ENCODE measurements at regions not wholly inside any gene's neighbourhood (a gene's known extent, or its start where the extent isn't known, plus 50 kb on each side); places are given as distances from the start of the nearest gene placed in this dataset.
A peak's percentile ranks its signal among the peaks of the same experiment; 100 is the strongest.

DNA sequence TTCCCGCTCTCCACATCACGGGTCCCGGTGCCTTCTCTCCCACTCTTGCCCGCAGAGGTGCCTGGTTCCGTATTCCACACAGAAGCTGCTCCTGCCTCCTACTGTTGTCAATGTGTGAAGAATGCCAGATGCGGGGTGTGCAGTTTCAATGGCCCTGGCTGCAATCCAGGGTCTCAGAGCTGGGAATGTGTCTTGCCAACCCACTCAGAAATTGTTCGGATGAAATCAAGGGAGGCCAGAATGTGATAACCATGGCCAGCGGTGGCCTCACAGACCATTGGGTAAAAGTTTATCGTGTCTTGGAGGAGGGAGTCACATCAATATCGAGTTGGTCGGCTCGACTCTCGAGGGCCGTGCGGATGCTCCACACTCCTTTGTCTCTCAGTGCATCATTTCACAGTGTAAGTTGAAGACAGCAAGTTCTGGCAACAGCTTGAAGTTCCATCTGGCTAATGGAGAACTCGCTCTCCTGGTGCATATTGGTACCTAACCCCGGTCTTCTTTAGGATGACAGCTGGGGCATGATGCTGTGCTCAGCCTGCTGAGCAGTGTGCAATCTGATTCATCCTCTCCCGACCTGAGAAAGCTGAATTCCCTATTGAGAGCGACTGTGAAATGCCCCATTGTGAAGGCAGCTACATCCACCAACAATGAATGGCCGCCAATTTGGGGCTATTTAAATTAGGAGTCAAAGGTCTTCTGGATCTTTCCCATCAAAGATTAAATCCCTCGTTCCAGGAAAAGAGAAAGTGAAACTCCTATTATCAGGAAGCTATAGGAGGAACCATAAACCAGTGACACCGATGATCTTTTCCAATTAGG lies 389.0 kb downstream of the SOX11 start:
- H3K14ac ChIP-seq (ENCODE audit: insufficient read length): no peak overlapping the region
- H4K20me1 ChIP-seq (replicated peaks in 1 of 2; ENCODE audit: control insufficient read depth in 1 of 2, insufficient read depth in 2 of 2, low read length in 2 of 2): no peaks in the 10 kb centered on the region
- H3K27me3 ChIP-seq (replicated peaks in 1 of 4; ENCODE audit: control insufficient read depth in 3 of 4, extremely low read depth in 1 of 4, insufficient read depth in 3 of 4, low read length in 3 of 4): no peaks in the 10 kb centered on the region
- no peak overlapping the region for H4K5ac ChIP-seq (ENCODE audit: insufficient read length, low read depth, low read length)
- 0 out of 2 replicates have a peak overlapping the region, but pooled peaks have one; percentile 28 for H2BK12ac ChIP-seq (ENCODE audit: low read depth, low read length)
- H2AK5ac ChIP-seq (ENCODE audit: low read depth, low read length): no peak overlapping the region
- CTCF ChIA-PET (ENCODE audit: partially characterized antibody): interaction anchor here (1.0 to 1.7 kb wide), 4 partner anchors 10 to 955 kb away, joined by 3 read pairs; no protein-coding TSS in a partner anchor
- H3K56ac ChIP-seq (replicated peaks; ENCODE audit: insufficient read length, low read depth, low read length): no peak overlapping the region
- no peak for DNase-seq (ENCODE audit: low read depth in 1 of 2, low spot score in 2 of 2)
- H3K79me2 ChIP-seq (ENCODE audit: control insufficient read depth in 1 of 2, insufficient read depth in 2 of 2, low read length in 2 of 2): no peaks in the 10 kb centered on the region
- no peak overlapping the region for H2BK20ac ChIP-seq (ENCODE audit: low read length)
- H3K4me2 ChIP-seq (ENCODE audit: insufficient read depth in 1 of 2, low read depth in 2 of 2, low read length in 2 of 2): no peak overlapping the region
- H3K4me3 ChIP-seq (ENCODE audit: extremely low read depth in 1 of 4, insufficient read depth in 2 of 4, low read depth in 3 of 4, low read length in 4 of 4): no peak overlapping the region
- no peak overlapping the region for H4K8ac ChIP-seq (ENCODE audit: extremely low read depth, insufficient read depth, low read length)
- no peak overlapping the region for H3K4ac ChIP-seq (replicated peaks; ENCODE audit: insufficient read length, low read depth, low read length)
- peaks cover 0 to 2% of the 10 kb centered on the region in 2 experiments; a peak in 1 of 4 replicates for H3K9me3 ChIP-seq (ENCODE audit: insufficient read depth in 2 of 2, low read depth in 1 of 2, low read length in 1 of 2)
- no peak overlapping the region for H3K18ac ChIP-seq (ENCODE audit: extremely low read depth, low read length)
- H3K36me3 ChIP-seq (ENCODE audit: control insufficient read depth in 2 of 4, insufficient read depth in 4 of 4, low read length in 3 of 4): no peaks in the 10 kb centered on the region
- 93% methylated on average over 22 of the region's 22 CpGs; no CpG with 5 or more reads in 1 of the 2 experiments for WGBS, 2 experiments (ENCODE audit: extremely low coverage in 1 of 2, insufficient coverage in 1 of 2, insufficient read length in 1 of 2, insufficient replicate concordance in 2 of 2, low coverage in 1 of 2, low lambda C conversion rate in 2 of 2, missing lambda C conversion rate in 1 of 2)
- H2BK5ac ChIP-seq (ENCODE audit: low read depth, low read length): no peak overlapping the region
- no peak overlapping the region for H3K23ac ChIP-seq (ENCODE audit: insufficient read length)
- H3K27ac ChIP-seq (ENCODE audit: low read depth, low read length): no peak overlapping the region
- POLR2A ChIA-PET (ENCODE audit: partially characterized antibody): interaction anchor here (0.5 kb wide), 1 partner anchor 927 kb away, joined by 3 read pairs; no protein-coding TSS in a partner anchor
- H3K23me2 ChIP-seq (ENCODE audit: low read depth, low read length): peaks cover 2% of the 10 kb centered on the region; the same call in 1 of the 2 replicates
- H3K9ac ChIP-seq (replicated peaks in 1 of 4; ENCODE audit: extremely low read depth in 1 of 4, low read depth in 3 of 4, low read length in 3 of 4): no peak overlapping the region
- H2BK15ac ChIP-seq (ENCODE audit: low read length): no peak overlapping the region
- H2AFZ ChIP-seq (ENCODE audit: low read length): no peak overlapping the region
- peaks cover 0 to 4% (median 2%) of the 10 kb centered on the region in 4 experiments; a peak in 1 of 7 replicates for H3K4me1 ChIP-seq (replicated peaks in 1 of 4; ENCODE audit: control insufficient read depth in 3 of 4, insufficient read depth in 4 of 4, low read length in 3 of 4)
- peak overlapping the region; percentile 23 for H4K91ac ChIP-seq (replicated peaks; ENCODE audit: insufficient read length, low read length)
- H2BK120ac ChIP-seq (replicated peaks; ENCODE audit: low read depth, low read length): no peak overlapping the region
- FAIRE-seq: no peak
- H3K79me1 ChIP-seq (ENCODE audit: low read depth, low read length): no peaks in the 10 kb centered on the region
- TF ChIP-seq SRF (IDR thresholded peaks at IDR 0.05; ENCODE audit: low read depth, low read length) (no peak), YY1 (IDR thresholded peaks at IDR 0.05; ENCODE audit: low read depth, low read length) (no peak), NANOG (IDR thresholded peaks at IDR 0.05; ENCODE audit: insufficient read depth, low read depth, low read length, poor library complexity, severe bottlenecking) (no peak), SUZ12 (IDR thresholded peaks at IDR 0.05; ENCODE audit: low read length) (no peak), SP4 (IDR thresholded peaks at IDR 0.05; ENCODE audit: low read length) (no peak), NRF1 (IDR thresholded peaks at IDR 0.05; ENCODE audit: low read depth, low read length) (no peak), PHF8 (conservative IDR thresholded peaks at IDR 0.05; ENCODE audit: low read depth, low read length) (no peak), BRCA1 (IDR thresholded peaks at IDR 0.05; ENCODE audit: low read depth, low read length) (no peak), MAFK (IDR thresholded peaks at IDR 0.05; ENCODE audit: low read depth, low read length) (no peak)
- TF ChIP-seq, protein P1, sequence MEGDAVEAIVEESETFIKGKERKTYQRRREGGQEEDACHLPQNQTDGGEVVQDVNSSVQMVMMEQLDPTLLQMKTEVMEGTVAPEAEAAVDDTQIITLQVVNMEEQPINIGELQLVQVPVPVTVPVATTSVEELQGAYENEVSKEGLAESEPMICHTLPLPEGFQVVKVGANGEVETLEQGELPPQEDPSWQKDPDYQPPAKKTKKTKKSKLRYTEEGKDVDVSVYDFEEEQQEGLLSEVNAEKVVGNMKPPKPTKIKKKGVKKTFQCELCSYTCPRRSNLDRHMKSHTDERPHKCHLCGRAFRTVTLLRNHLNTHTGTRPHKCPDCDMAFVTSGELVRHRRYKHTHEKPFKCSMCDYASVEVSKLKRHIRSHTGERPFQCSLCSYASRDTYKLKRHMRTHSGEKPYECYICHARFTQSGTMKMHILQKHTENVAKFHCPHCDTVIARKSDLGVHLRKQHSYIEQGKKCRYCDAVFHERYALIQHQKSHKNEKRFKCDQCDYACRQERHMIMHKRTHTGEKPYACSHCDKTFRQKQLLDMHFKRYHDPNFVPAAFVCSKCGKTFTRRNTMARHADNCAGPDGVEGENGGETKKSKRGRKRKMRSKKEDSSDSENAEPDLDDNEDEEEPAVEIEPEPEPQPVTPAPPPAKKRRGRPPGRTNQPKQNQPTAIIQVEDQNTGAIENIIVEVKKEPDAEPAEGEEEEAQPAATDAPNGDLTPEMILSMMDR (IDR thresholded peaks at IDR 0.05; ENCODE audit: control extremely low read depth in 1 of 3, insufficient read depth in 1 of 3, low read depth in 1 of 3, low read length in 3 of 3): no peak

Measured in H1 (cell line).